B cell (primary cell): ENCODE measurements at regions not wholly inside any gene's neighbourhood (a gene's known extent, or its start where the extent isn't known, plus 50 kb on each side); places are given as distances from the start of the nearest gene placed in this dataset.

Experiments
- ATAC-seq: fragments of 200-7000 bp; cut with Tn5 transposase; one replicate; pipeline ENCODE4 v1.10.0; 2021; ENCODE audit warnings: low read depth, mild to moderate bottlenecking, moderate number of reproducible peaks, moderate library complexity
- CTCF ChIA-PET: fragments of 350-600 bp; sonication (Branson Sonifier 250); formaldehyde crosslinking; loops from one replicate; lab custom pipeline; 2021; ENCODE audit warnings: antibody characterized with exemption, inconsistent platforms; lab: Charles Lee
- POLR2A ChIA-PET: fragments of 350-600 bp; sonication (Branson Sonifier 250); formaldehyde crosslinking; loops from one replicate; lab custom pipeline; 2021; ENCODE audit warnings: antibody characterized with exemption; lab: Charles Lee
- DNase-seq: peaks from one replicate; pipeline ENCODE4 v3.0.0; 2013
- H2AFZ ChIP-seq: 2 replicates; pipeline ENCODE4 v1.6.1; 2012; ENCODE audit warnings: mild to moderate bottlenecking, low read depth, low read length; ENCODE audit not compliant: insufficient read depth, poor library complexity, severe bottlenecking
- H3K27ac ChIP-seq, 2 donors: 1 replicate in 1 of 2; 2 replicates in 1 of 2; pipeline ENCODE4 v1.5.1; 2012 to 2013; ENCODE audit warnings: low read length in 2 of 2, mild to moderate bottlenecking in 2 of 2, moderate library complexity in 1 of 2
- H3K27me3 ChIP-seq, 4 experiments: fragments of 200-600 bp in 1 of 4; sonication (generic) in 1 of 4; replicated peaks in 1 of 4; 1 replicate in 2 of 4; 2 replicates in 2 of 4; pipeline versions ENCODE4 v1.6.1 to v1.7.0; 2013 to 2016; ENCODE audit warnings: low read length in 3 of 4, mild to moderate bottlenecking in 2 of 4, mixed read lengths in 1 of 4, moderate library complexity in 1 of 4; ENCODE audit not compliant: insufficient read depth in 4 of 4, control insufficient read depth in 3 of 4; ENCODE audit errors: control extremely low read depth in 1 of 4
- H3K36me3 ChIP-seq, 2 experiments: replicated peaks in 1 of 2; 1 replicate in 1 of 2; 2 replicates in 1 of 2; pipeline versions ENCODE4 v1.6.1 to v1.7.1; 2013; ENCODE audit warnings: low read length in 1 of 2; ENCODE audit not compliant: insufficient read depth in 2 of 2, control insufficient read depth in 1 of 2; ENCODE audit errors: control extremely low read depth in 1 of 2, extremely low read depth in 1 of 2
- H3K4me1 ChIP-seq, 2 donors: fragments of 200-600 bp in 1 of 2; sonication (generic) in 1 of 2; 1 replicate in 1 of 2; 2 replicates in 1 of 2; pipeline versions ENCODE4 v1.5.1 to v1.6.1; 2013 to 2017; ENCODE audit warnings: low read length in 2 of 2; ENCODE audit not compliant: control insufficient read depth in 2 of 2, insufficient read depth in 2 of 2
- H3K4me2 ChIP-seq: replicated peaks from 2 replicates; pipeline ENCODE3; 2012; ENCODE audit warnings: mild to moderate bottlenecking, low read depth, low read length; ENCODE audit not compliant: poor library complexity, severe bottlenecking
- H3K4me3 ChIP-seq, 5 experiments: fragments of 200-600 bp in 1 of 5; sonication (generic) in 1 of 5; 1 replicate in 3 of 5; 2 replicates in 2 of 5; pipeline versions ENCODE4 v1.5.1 to v1.7.0; 2011 to 2016; ENCODE audit warnings: low read length in 4 of 5, mild to moderate bottlenecking in 4 of 5, low read depth in 2 of 5, control low read depth in 1 of 5, moderate library complexity in 1 of 5; ENCODE audit not compliant: insufficient read depth in 1 of 5; ENCODE audit errors: control extremely low read depth in 1 of 5, extremely low read depth in 1 of 5
- H3K79me2 ChIP-seq: fragments of 200-600 bp; sonication (generic); one replicate; pipeline ENCODE4 v1.6.0; 2016; ENCODE audit warnings: low read length; ENCODE audit not compliant: control insufficient read depth, insufficient read depth
- H3K9ac ChIP-seq: fragments of 200-600 bp; sonication (generic); 2 replicates; pipeline ENCODE4 v1.6.1; 2017; ENCODE audit warnings: mild to moderate bottlenecking, low read length, moderate library complexity
- H3K9me3 ChIP-seq, 3 donors: one replicate each; pipeline versions ENCODE4 v1.6.1 to v1.7.1; 2013; ENCODE audit warnings: low read length in 2 of 3; ENCODE audit not compliant: control insufficient read depth in 2 of 3, insufficient read depth in 1 of 3; ENCODE audit errors: control extremely low read depth in 1 of 3
- H4K20me1 ChIP-seq: 2 replicates; pipeline ENCODE4 v1.6.0; 2012; ENCODE audit warnings: mild to moderate bottlenecking, low read length; ENCODE audit not compliant: insufficient read depth, control insufficient read depth, poor library complexity, severe bottlenecking
- H3K27ac Mint-ChIP-seq: one replicate; pipeline ENCODE4 v1.8.0; 2021; ENCODE audit warnings: mixed read lengths
- H3K27me3 Mint-ChIP-seq: one replicate; pipeline ENCODE4 v1.8.0; 2021; ENCODE audit warnings: mixed read lengths
- H3K4me1 Mint-ChIP-seq: one replicate; pipeline ENCODE4 v1.8.0; 2021; ENCODE audit warnings: mixed read lengths
- H3K4me3 Mint-ChIP-seq: one replicate; pipeline ENCODE4 v1.8.0; 2021; ENCODE audit warnings: mixed read lengths
- H3K9me3 Mint-ChIP-seq: one replicate; pipeline ENCODE4 v1.8.0; 2022; ENCODE audit warnings: mixed read lengths; ENCODE audit not compliant: insufficient read depth
- CTCF ChIP-seq: fragments of 200-600 bp; IDR thresholded peaks from one replicate; pipeline ENCODE4 v1.8.0; 2022; ENCODE audit warnings: antibody characterized with exemption, mild to moderate bottlenecking
- EZH2 ChIP-seq: IDR thresholded peaks from 2 replicates; pipeline ENCODE4 v1.6.1; 2012; ENCODE audit warnings: borderline replicate concordance, low read depth, mild to moderate bottlenecking, moderate library complexity, low read length; ENCODE audit not compliant: insufficient read depth, poor library complexity, severe bottlenecking
- WGBS: methylation state at CpG from one replicate; pipeline ENCODE4 v1.1.5; 2013; ENCODE audit warnings: missing lambda C conversion rate; ENCODE audit not compliant: insufficient coverage; 5-methylcytosine and 5-hydroxymethylcytosine counted together
- intact Hi-C: fragments of 100-400 bp; cut with micrococcal nuclease; formaldehyde crosslinking; loops from one replicate; pipeline ENCODE4 v1.10.0; 2022

DNA sequence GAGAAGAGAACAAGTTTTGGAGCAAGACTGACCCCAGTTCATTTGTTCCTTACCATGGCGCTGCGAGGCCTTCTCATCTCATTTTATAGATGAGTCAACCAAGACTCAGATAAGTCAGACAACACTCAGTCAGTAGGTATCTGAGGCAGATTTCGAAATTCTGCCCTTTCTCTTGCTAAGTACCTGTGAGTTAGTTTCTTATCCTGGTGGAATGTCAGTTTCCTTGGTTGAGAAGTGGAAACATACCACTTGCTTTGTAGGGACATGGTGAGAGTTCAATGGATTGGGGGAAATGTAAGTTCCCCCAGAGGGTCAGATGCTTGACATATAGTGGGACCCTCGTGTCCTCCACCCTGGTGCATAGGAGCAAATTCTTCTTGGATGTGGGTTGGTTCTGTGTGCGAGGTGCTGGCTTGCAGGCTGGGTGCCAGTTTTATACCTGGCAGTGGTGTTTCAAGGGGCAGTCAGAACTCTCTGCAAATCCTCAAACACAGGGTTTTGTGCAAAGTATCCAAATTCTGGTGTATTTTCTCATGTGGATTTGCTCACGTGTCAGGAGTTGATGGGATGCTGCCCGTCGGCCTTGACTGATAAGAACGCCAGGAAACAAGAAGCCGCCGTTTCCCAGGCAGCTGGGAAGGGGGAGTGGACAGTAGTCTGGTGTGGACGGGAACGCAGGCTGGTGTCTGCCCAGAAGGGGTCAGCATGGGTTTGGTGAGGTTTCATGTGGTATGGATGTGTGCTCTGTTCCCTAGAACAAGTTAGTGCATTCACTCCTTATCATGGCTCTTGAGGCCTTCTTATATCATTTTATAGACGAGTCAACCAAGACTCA lies 61.1 kb upstream of the CIBAR2 start:
- ChIA-PET CTCF (no interaction called here), POLR2A (no interaction called here)
- Histone ChIP-seq H3K9me3 (peaks cover 0 to 6% (median 0%) of the 10 kb centered on the region in 3 donors), H3K27ac (no peak overlapping the region), H3K4me2 (no peak overlapping the region), H3K4me3 (no peak overlapping the region), H3K36me3 (no peaks in the 10 kb centered on the region), H3K79me2 (no peaks in the 10 kb centered on the region), H2AFZ (no peak overlapping the region), H3K4me1 (no peaks in the 10 kb centered on the region), H4K20me1 (no peaks in the 10 kb centered on the region), H3K9ac (no peak overlapping the region), H3K27me3 (peaks cover 0 to 31% (median 4%) of the 10 kb centered on the region in 4 experiments)
- TF ChIP-seq EZH2 (no peak), CTCF (no peak)
- Mint-ChIP-seq H3K4me1 (peaks cover 6% of the 10 kb centered on the region), H3K9me3 (no peaks in the 10 kb centered on the region), H3K4me3 (no peak overlapping the region), H3K27ac (no peak overlapping the region), H3K27me3 (peaks cover 58% of the 10 kb centered on the region)
- 83% methylated on average over 4 of the region's 14 CpGs for WGBS
- no peak for DNase-seq
- ATAC-seq, result no peak
- intact Hi-C loops, result no loop called here

GRCh38 chr16:85173981-85174751 lies 61.9 kb upstream of the CIBAR2 start:
- Histone ChIP-seq H2AFZ (no peak overlapping the region), H3K9me3 (peaks cover 0 to 6% (median 0%) of the 10 kb centered on the region in 3 donors), H4K20me1 (no peaks in the 10 kb centered on the region), H3K4me3 (no peak overlapping the region), H3K27ac (no peak overlapping the region), H3K4me2 (no peak overlapping the region), H3K9ac (no peak overlapping the region), H3K27me3 (peaks cover 0 to 27% (median 4%) of the 10 kb centered on the region in 4 experiments), H3K4me1 (no peaks in the 10 kb centered on the region), H3K36me3 (no peaks in the 10 kb centered on the region), H3K79me2 (no peaks in the 10 kb centered on the region)
- Mint-ChIP-seq H3K27me3 (peaks cover 60% of the 10 kb centered on the region), H3K4me3 (no peak overlapping the region), H3K27ac (no peak overlapping the region), H3K4me1 (peaks cover 6% of the 10 kb centered on the region), H3K9me3 (no peaks in the 10 kb centered on the region)
- intact Hi-C loops, result no loop called here
- no peak for ATAC-seq
- 94% methylated on average over 11 of the region's 16 CpGs for WGBS
- DNase-seq, result no peak
- TF ChIP-seq EZH2 (no peak), CTCF (no peak)
- POLR2A ChIA-PET, result no interaction called here
- CTCF ChIA-PET, result no interaction called here
